GM12875 (cell line): ENCODE measurements at regions not wholly inside any gene's neighbourhood (a gene's known extent, or its start where the extent isn't known, plus 50 kb on each side); places are given as distances from the start of the nearest gene placed in this dataset.
"Not testable (repeated sequence)": the region's sequence is repeated elsewhere in the genome, so short reads cannot be mapped to it uniquely, and the experiment has no call there.

Source experiments
- H3K4me3 ChIP-seq: one replicate; pipeline ENCODE4 v1.5.1; 2011; ENCODE audit warnings: low read depth, low read length, control low read depth
- CTCF ChIP-seq: IDR thresholded peaks from 2 replicates; pipeline ENCODE4 v1.5.1; 2011; ENCODE audit warnings: low read depth, mild to moderate bottlenecking, control low read depth, inconsistent platforms, low read length, moderate library complexity, borderline replicate concordance; ENCODE audit not compliant: insufficient read depth

DNA sequence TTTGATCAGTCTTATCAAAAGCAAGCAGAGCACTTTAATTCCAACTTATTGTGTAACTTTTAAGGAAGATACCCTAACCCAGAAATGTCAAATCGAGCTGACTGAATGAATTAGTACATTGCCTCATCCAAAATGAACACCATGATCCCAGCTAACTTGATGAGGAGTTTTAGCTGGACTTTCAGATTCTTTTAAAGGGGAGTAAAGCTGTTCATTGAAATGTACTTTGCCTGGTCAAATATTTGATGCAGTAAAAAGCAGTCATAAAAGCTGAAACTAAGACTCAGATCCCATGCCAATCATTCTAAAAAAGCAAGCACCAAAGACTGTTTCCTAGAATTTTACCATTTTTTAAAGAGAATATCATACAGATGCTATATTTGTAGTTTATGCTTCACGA is 114.1 kb downstream of the FSCB start:
- TF ChIP-seq CTCF, result no peak
- H3K4me3 ChIP-seq, result no peak overlapping the region

DNA sequence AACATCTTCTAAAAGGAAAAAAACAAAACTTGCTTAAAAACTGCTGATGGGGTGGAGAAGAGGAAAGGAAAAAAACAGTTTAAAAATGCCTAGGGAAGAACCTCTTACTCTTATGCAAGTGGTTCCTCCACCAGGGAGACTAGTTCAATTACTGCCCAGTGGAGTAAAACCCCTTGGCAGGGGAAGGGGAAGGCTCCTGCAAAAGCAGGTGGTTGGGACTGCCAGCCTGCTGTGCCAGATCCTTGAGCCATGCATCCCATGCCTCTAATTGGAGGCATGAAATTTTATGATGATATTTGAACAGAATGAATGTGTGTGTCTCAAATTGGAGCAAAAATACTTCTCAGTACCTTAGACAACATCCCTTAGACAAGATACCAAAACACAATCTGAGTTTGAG is 118.8 kb downstream of the FSCB start:
- H3K4me3 ChIP-seq, result no peak overlapping the region
- no peak for TF ChIP-seq CTCF

- no peak for TF ChIP-seq CTCF
- H3K4me3 ChIP-seq, result no peak overlapping the region
Observed at GRCh38 chr14:44385906-44386305, 121.2 kb downstream of the FSCB start.

DNA sequence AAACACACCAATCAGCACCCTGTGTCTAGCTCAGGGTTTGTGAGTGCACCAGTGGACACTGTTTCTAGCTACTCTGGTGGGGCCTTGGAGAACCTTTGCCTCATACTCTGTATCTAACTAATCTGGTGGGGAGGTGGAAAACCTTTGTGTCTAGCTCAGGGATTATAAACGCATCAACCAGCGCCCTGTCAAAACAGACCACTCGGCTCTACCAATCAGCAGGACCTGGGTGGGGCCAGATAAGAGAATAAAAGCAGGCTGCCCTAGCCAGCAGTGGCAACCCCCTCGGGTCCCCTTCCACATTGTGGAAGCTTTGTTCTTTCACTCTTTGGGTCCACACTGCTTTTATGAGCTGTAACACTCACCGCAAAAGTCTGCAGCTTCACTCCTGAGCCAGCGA is 121.8 kb downstream of the FSCB start:
- H3K4me3 ChIP-seq, result not testable (repeated sequence)

DNA sequence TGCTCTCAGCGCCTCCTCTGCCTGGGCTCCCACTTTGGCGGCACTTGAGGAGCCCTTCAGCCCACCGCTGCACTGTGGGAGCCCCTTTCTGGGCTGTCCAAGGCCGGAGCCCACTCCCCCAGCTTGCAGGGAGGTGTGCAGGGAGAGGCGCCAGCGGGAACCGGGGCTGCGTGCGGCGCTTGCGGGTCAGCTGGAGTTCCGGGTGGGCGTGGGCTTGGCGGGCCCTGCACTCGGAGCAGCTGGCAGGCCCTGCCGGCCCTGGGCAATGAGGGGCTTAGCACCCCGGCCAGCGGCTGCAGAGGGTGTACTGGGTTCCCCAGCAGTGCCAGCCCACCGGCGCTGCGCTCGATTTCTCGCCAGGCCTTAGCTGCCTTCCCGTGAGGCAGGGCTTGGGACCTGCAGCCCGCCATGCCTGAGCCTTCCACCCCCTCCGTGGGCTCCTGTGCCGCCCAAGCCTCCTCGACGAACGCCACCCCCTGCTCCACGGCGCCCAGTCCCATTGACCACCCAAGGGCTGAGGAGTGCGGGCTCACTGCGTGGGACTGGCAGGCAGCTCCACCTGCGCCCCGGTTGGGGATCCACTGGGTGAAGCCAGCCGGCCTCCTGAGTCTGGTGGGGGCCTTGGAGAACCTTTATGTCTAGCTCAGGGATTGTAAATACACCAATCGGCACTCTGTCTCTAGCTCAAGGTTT is 122.3 kb downstream of the FSCB start:
- not testable (repeated sequence) for H3K4me3 ChIP-seq

DNA sequence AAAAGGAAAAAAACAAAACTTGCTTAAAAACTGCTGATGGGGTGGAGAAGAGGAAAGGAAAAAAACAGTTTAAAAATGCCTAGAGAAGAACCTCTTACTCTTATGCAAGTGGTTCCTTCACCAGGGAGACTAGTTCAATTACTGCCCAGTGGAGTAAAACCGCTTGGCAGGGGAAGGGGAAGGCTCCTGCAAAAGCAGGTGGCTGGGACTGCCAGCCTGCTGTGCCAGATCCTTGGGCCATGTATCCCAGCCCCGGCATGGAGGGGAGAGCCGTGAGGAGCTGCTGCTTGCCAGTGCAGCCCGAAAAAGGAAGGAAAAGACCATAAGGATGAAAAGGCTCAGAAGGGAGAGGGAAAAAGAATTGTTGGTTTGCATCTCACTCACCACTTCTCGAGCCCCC is 123.0 kb downstream of the FSCB start:
- no peak for TF ChIP-seq CTCF
- no peak overlapping the region for H3K4me3 ChIP-seq

- no peak for TF ChIP-seq CTCF
- H3K4me3 ChIP-seq, result no peak overlapping the region
Observed at GRCh38 chr14:44383636-44384035, 123.4 kb downstream of the FSCB start.

- no peak overlapping the region for H3K4me3 ChIP-seq
- no peak for TF ChIP-seq CTCF
Observed at GRCh38 chr14:44379292-44379977, 127.6 kb downstream of the FSCB start.
